GM12892 (cell line): ENCODE measurements at regions not wholly inside any gene's neighbourhood (a gene's known extent, or its start where the extent isn't known, plus 50 kb on each side); places are given as distances from the start of the nearest gene placed in this dataset.

Source experiments
- POLR2A ChIP-seq: IDR thresholded peaks from 2 replicates; pipeline ENCODE4 v1.6.1; 2011; ENCODE audit warnings: low read depth, low read length, control low read depth
- POLR2AphosphoS5 ChIP-seq: IDR thresholded peaks from 2 replicates; pipeline ENCODE4 v1.6.1; 2011; ENCODE audit warnings: low read depth, low read length, control low read depth
- TAF1 ChIP-seq: IDR thresholded peaks from 2 replicates; pipeline ENCODE4 v1.6.1; 2011; ENCODE audit warnings: low read depth, mild to moderate bottlenecking, control low read depth, low read length, borderline replicate concordance

DNA sequence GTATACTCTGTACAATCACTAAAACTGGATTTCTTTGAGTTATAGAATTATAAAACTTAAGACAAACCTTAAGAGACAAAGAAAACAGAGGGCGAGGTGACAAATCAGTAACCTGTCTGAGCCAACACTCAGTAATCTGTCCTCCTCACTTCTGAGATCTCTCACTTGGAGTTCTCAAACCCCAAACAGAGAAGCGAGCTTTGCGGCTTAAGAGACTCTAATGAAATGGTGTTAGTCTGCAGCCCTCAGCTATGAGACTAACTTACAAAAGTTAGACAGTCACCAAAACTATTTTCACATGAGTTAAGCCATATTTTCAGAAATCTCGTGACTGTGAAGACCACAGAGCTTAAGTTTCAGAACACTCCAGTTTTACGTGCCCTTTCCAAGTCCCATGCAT, 140.6 kb downstream of the TMX3 start:
- no peak for TF ChIP-seq POLR2A
- no peak for TF ChIP-seq TAF1
- TF ChIP-seq POLR2AphosphoS5, result no peak
